Astrocyte of the cerebellum (primary cell): ENCODE measurements at regions not wholly inside any gene's neighbourhood (a gene's known extent, or its start where the extent isn't known, plus 50 kb on each side); places are given as distances from the start of the nearest gene placed in this dataset.

Experiments
- DNase-seq: peaks from one replicate; pipeline ENCODE4 v3.0.0-alpha.2; 2011; ENCODE audit warnings: low read depth
- H3K4me3 ChIP-seq: 2 replicates; pipeline ENCODE4 v1.5.1; 2011; ENCODE audit warnings: mild to moderate bottlenecking, low read depth, low read length, moderate library complexity
- in situ Hi-C: cut with HindIII; loops from 2 replicates; pipeline ENCODE4 v1.10.0; 2017; ENCODE audit warnings: low sequenced_read_pairs
- TF ChIP-seq, protein P1 (sequence below): IDR thresholded peaks from 2 replicates; pipeline ENCODE4 v1.5.1; 2012; ENCODE audit warnings: low read length, low read depth, moderate library complexity, mild to moderate bottlenecking; ENCODE audit errors: missing control alignments

DNA sequence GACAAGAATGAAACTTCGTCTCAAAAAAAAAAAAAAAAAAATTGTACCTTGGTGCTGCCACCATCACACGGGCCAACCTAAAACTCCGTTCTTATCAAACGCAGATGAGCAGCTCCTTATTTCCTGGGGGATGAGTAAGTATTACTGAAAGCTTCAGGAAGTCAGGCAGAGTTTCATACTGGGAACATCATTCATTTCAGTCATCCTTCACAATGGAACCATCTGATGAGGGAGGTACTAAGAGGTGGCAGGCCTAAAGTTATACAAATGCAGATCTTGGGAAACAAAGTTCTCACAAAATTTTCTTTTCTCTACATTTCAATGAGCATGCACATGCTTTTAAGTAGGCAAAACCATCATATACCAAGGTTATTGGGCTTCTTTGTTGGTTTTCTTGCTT, 636.0 kb upstream of the LMCD1 start:
- in situ Hi-C loops: no loop called here
- H3K4me3 ChIP-seq: no peak overlapping the region
- TF ChIP-seq, protein P1, sequence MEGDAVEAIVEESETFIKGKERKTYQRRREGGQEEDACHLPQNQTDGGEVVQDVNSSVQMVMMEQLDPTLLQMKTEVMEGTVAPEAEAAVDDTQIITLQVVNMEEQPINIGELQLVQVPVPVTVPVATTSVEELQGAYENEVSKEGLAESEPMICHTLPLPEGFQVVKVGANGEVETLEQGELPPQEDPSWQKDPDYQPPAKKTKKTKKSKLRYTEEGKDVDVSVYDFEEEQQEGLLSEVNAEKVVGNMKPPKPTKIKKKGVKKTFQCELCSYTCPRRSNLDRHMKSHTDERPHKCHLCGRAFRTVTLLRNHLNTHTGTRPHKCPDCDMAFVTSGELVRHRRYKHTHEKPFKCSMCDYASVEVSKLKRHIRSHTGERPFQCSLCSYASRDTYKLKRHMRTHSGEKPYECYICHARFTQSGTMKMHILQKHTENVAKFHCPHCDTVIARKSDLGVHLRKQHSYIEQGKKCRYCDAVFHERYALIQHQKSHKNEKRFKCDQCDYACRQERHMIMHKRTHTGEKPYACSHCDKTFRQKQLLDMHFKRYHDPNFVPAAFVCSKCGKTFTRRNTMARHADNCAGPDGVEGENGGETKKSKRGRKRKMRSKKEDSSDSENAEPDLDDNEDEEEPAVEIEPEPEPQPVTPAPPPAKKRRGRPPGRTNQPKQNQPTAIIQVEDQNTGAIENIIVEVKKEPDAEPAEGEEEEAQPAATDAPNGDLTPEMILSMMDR: no peak
- no peak for DNase-seq

DNA sequence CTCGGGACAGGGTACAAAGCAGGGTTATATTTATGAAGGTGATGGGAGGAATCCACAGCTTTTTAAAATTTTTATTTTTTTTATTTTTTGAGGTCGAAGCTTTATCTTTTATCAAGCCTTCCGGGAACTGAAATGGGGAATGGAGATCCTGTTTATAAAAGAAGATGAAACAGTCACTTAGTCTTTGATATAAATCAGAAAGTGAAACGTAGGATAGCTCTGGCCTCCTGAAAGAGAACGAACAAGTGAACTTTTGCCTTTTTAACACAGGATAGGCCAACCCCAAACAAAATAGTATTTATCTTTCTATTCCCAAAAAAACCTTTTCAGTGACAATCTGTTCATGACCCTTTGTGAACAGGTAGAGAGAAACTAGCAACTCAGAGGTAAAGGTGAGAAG, 634.0 kb upstream of the LMCD1 start:
- TF ChIP-seq, protein P1: no peak
- in situ Hi-C loops: no loop called here
- H3K4me3 ChIP-seq: no peak overlapping the region
- DNase-seq: no peak

GRCh38 chr3:7871003-7871560, 630.5 kb upstream of the LMCD1 start:
- H3K4me3 ChIP-seq: no peak overlapping the region
- no peak for DNase-seq
- in situ Hi-C loops: no loop called here
- TF ChIP-seq, protein P1: no peak

- TF ChIP-seq, protein P1: no peak
- DNase-seq: peak; percentile 8
- in situ Hi-C loops: no loop called here
- no peak overlapping the region for H3K4me3 ChIP-seq
Measured at GRCh38 chr3:7874116-7874515, 627.5 kb upstream of the LMCD1 start.

DNA sequence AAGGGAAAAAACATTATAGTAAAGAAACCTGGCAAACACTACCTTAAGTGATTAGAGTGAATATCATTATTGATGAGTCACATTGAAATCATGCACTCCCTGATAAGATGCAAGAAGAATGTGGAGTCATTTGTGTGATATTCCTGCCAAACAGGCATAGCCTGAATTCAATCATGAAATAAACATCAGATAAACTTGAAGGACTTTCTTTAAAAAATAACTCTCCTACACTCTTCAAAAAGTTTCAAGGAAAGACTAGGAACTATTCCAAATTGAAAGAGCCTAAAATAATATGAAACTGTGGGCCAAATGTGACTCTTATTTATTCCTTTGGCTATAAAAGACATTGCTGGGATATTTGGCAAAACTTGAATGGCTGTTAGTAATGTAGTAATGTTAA, 625.7 kb upstream of the LMCD1 start:
- in situ Hi-C loops: no loop called here
- TF ChIP-seq, protein P1: no peak
- no peak overlapping the region for H3K4me3 ChIP-seq
- DNase-seq: peak; percentile 81

- TF ChIP-seq, protein P1: no peak
- no peak for DNase-seq
- no peak overlapping the region for H3K4me3 ChIP-seq
- in situ Hi-C loops: no loop called here
Measured at GRCh38 chr3:7876741-7877297, 624.8 kb upstream of the LMCD1 start.

DNA sequence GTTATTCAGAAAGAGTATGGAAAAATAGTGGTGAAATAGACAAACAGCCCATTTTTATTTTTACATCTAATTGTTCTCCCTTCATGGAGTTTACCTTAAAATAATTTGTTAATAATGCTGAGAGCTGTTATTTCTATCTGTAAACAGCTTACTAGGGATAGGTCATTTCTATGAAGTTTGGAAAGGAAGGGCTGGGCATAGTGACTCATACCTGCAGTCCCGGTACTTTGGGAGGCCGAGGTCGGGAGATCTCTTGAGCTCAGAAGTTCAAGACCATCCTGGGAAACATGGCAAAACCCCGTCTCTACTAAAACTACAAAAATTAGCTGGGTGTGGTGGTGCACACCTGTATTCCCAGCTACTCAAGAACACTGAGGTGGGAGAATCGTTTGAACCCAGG, 624.3 kb upstream of the LMCD1 start:
- TF ChIP-seq, protein P1: no peak
- in situ Hi-C loops: no loop called here
- no peak for DNase-seq
- no peak overlapping the region for H3K4me3 ChIP-seq
